HCT116 (cell line): ENCODE measurements at regions not wholly inside any gene's neighbourhood (a gene's known extent, or its start where the extent isn't known, plus 50 kb on each side); places are given as distances from the start of the nearest gene placed in this dataset.

Experiments used
- ATAC-seq: fragments of 200-7000 bp; cut with Tn5 transposase; 2 replicates; pipeline ENCODE4 v1.9.1; 2020; ENCODE audit warnings: mild to moderate bottlenecking, moderate library complexity
- BruUV-seq: library from RNA; stranded (reverse); fragments of 400-500 nt; replicated peaks from 2 replicates; lab custom pipeline; 2021; lab: Mats Ljungman, UMichigan
- CTCF ChIA-PET: fragments of 300-600 bp; sonication (Branson Sonifier 250); formaldehyde crosslinking; loops from one replicate; lab custom pipeline; 2021; ENCODE audit warnings: antibody characterized with exemption; lab: Charles Lee
- POLR2A ChIA-PET: fragments of 300-600, 350-600 bp; sonication (Branson Sonifier 250); formaldehyde crosslinking; loops from one replicate; lab custom pipeline; 2021; ENCODE audit warnings: antibody characterized with exemption; lab: Charles Lee
- RAD21 ChIA-PET, 2 experiments: fragments of 300-600 bp; sonication (Branson Sonifier 250); formaldehyde crosslinking; loops; one replicate each; lab custom pipeline; 2023; ENCODE audit warnings: low total read pairs in 2 of 2; ENCODE audit not compliant: uncharacterized antibody in 2 of 2, unreplicated experiment in 2 of 2, low non-redundant PET in 1 of 2; lab: Charles Lee
- DNase-seq: peaks from one replicate; pipeline ENCODE4 v3.0.0-alpha.2; 2010; ENCODE audit warnings: low read depth, low spot score
- H2AFZ ChIP-seq: fragments of 200-600 bp; shearing (Covaris generic), sonication (generic); 2 replicates; pipeline ENCODE4 v1.6.1; 2017; ENCODE audit warnings: low read depth, mixed run types, mixed read lengths, antibody characterized with exemption, low read length; ENCODE audit not compliant: poor library complexity, severe bottlenecking
- H3K27ac ChIP-seq: 2 replicates; pipeline ENCODE4 v1.5.1; 2012; ENCODE audit warnings: low read depth, low read length
- H3K27me3 ChIP-seq: fragments of 200-600 bp; sonication (generic); 2 replicates; pipeline ENCODE4 v1.6.1; 2016; ENCODE audit warnings: mixed run types, low read length, mixed read lengths; ENCODE audit not compliant: insufficient read depth
- H3K36me3 ChIP-seq, 2 experiments: fragments of 200-500 bp in 1 of 2; fragments of 200-600 bp in 1 of 2; sonication (Bioruptor generic) in 1 of 2; sonication (generic) in 1 of 2; 2 replicates each; pipeline versions ENCODE4 v1.5.1 to v1.6.1; 2014 to 2016; ENCODE audit warnings: low read length in 2 of 2, inconsistent platforms in 1 of 2, mixed read lengths in 1 of 2, mixed run types in 1 of 2; ENCODE audit not compliant: insufficient read depth in 2 of 2, control insufficient read depth in 1 of 2
- H3K4me1 ChIP-seq, 2 experiments: fragments of 200-600 bp in 1 of 2; sonication (generic) in 1 of 2; 2 replicates each; pipeline versions ENCODE4 v1.5.1 to v1.6.1; 2012 to 2017; ENCODE audit warnings: low read length in 2 of 2, inconsistent platforms in 1 of 2, mild to moderate bottlenecking in 1 of 2, mixed read lengths in 1 of 2, mixed run types in 1 of 2, moderate library complexity in 1 of 2; ENCODE audit not compliant: insufficient read depth in 2 of 2, control insufficient read depth in 1 of 2
- H3K4me2 ChIP-seq: fragments of 200-600 bp; sonication (generic); 2 replicates; pipeline ENCODE4 v1.6.1; 2017; ENCODE audit warnings: mixed run types, low read length, mixed read lengths
- H3K4me3 ChIP-seq, 2 experiments: fragments of 200-600 bp in 1 of 2; sonication (generic) in 1 of 2; replicated peaks in 1 of 2; 2 replicates each; pipeline ENCODE4 v1.5.1; 2011 to 2016; ENCODE audit warnings: low read length in 2 of 2, control low read depth in 1 of 2, low read depth in 1 of 2, mild to moderate bottlenecking in 1 of 2, mixed read lengths in 1 of 2, mixed run types in 1 of 2
- H3K79me2 ChIP-seq: fragments of 200-600 bp; sonication (generic); 2 replicates; pipeline ENCODE4 v1.6.1; 2017; ENCODE audit warnings: mild to moderate bottlenecking, mixed run types, low read length, moderate library complexity, mixed read lengths; ENCODE audit not compliant: insufficient read depth
- H3K9ac ChIP-seq: fragments of 200-600 bp; sonication (generic); 2 replicates; pipeline ENCODE4 v1.6.1; 2016; ENCODE audit warnings: low read length, mixed read lengths
- H3K9me2 ChIP-seq: fragments of 200-600 bp; sonication (generic), shearing (Covaris generic); 2 replicates; pipeline ENCODE4 v1.6.1; 2017; ENCODE audit warnings: mixed run types, mild to moderate bottlenecking, moderate library complexity; ENCODE audit not compliant: insufficient read depth
- H3K9me3 ChIP-seq, 2 experiments: fragments of 200-500 bp in 1 of 2; fragments of 200-600 bp in 1 of 2; sonication (Bioruptor generic) in 1 of 2; sonication (generic) in 1 of 2; 2 replicates each; pipeline ENCODE4 v1.6.1; 2014 to 2017; ENCODE audit warnings: low read length in 2 of 2, mixed read lengths in 2 of 2, inconsistent platforms in 1 of 2, low read depth in 1 of 2, mild to moderate bottlenecking in 1 of 2, mixed run types in 1 of 2, moderate library complexity in 1 of 2; ENCODE audit not compliant: control insufficient read depth in 1 of 2, insufficient read depth in 1 of 2
- H4K20me1 ChIP-seq: fragments of 200-600 bp; sonication (generic), shearing (Covaris generic); 2 replicates; pipeline ENCODE4 v1.6.1; 2017; ENCODE audit warnings: mixed run types, mild to moderate bottlenecking, moderate library complexity; ENCODE audit not compliant: insufficient read depth
- ATF3 ChIP-seq: IDR thresholded peaks from 2 replicates; pipeline ENCODE4 v1.6.1; 2012
- CBX3 ChIP-seq: IDR thresholded peaks from 2 replicates; pipeline ENCODE4 v1.6.1; 2012; ENCODE audit warnings: low read depth
- CEBPB ChIP-seq: IDR thresholded peaks from 2 replicates; pipeline ENCODE4 v1.6.1; 2012; ENCODE audit warnings: low read depth
- CTCF ChIP-seq, 3 experiments: fragments of 200-600 bp in 1 of 3; sonication (generic) in 1 of 3; IDR thresholded peaks in 2 of 3; conservative IDR thresholded peaks in 1 of 3; 2 replicates each; pipeline ENCODE4 v1.5.1; 2012 to 2017; ENCODE audit warnings: low read depth in 2 of 3, low read length in 2 of 3, antibody characterized with exemption in 1 of 3, borderline replicate concordance in 1 of 3, control low read depth in 1 of 3, mild to moderate bottlenecking in 1 of 3, mixed read lengths in 1 of 3, mixed run types in 1 of 3, moderate library complexity in 1 of 3; ENCODE audit not compliant: insufficient read depth in 1 of 3
- ELF1 ChIP-seq: IDR thresholded peaks from 2 replicates; pipeline ENCODE4 v1.6.1; 2012; ENCODE audit warnings: low read depth, borderline replicate concordance
- MAX ChIP-seq: IDR thresholded peaks from 2 replicates; pipeline ENCODE4 v1.6.1; 2012
- POLR2A ChIP-seq: IDR thresholded peaks from 2 replicates; pipeline ENCODE4 v1.7.0; 2011; ENCODE audit warnings: borderline replicate concordance; ENCODE audit not compliant: insufficient read depth, insufficient read length; ENCODE audit errors: extremely low read depth
- POLR2AphosphoS5 ChIP-seq: IDR thresholded peaks from 2 replicates; pipeline ENCODE4 v1.6.1; 2011; ENCODE audit warnings: mild to moderate bottlenecking, low read depth, low read length, moderate library complexity
- REST ChIP-seq: IDR thresholded peaks from 2 replicates; pipeline ENCODE4 v1.6.1; 2012; ENCODE audit warnings: low read depth
- SRF ChIP-seq: IDR thresholded peaks from 2 replicates; pipeline ENCODE4 v1.6.1; 2012; ENCODE audit warnings: low read depth
- ZNF274 ChIP-seq: fragments of 200-500 bp; sonication (Bioruptor generic); IDR thresholded peaks from 2 replicates; pipeline ENCODE4 v1.6.1; 2014; ENCODE audit warnings: mild to moderate bottlenecking, low read depth, low read length, inconsistent platforms
- intact Hi-C: fragments of 100-400 bp; cut with micrococcal nuclease; formaldehyde crosslinking; loops from 2 replicates; pipeline ENCODE4 v1.10.0; 2022

- no peak for TF ChIP-seq MAX
These were observed 210.0 kb downstream of the RASSF9 start (continued) for GRCh38 chr12:85626001-85626783.

GRCh38 chr12:85626784-85627171, 209.4 kb downstream of the RASSF9 start:
- no peaks in the 10 kb centered on the region for H3K27me3 ChIP-seq
- TSS peak; percentile 100 for BruUV-seq
- CTCF ChIA-PET = no interaction called here
- no peaks in the 10 kb centered on the region for H4K20me1 ChIP-seq
- no peaks in the 10 kb centered on the region for H3K79me2 ChIP-seq
- intact Hi-C loops = no loop called here
- H3K36me3 ChIP-seq = no peaks in the 10 kb centered on the region
- peak overlapping the region; percentile 55 for H2AFZ ChIP-seq
- ATAC-seq = 0 out of 2 replicates have a peak, but pooled peaks have one; percentile 25
- H3K4me1 ChIP-seq = peaks cover 6 to 21% of the 10 kb centered on the region in 2 experiments; a peak in 2 of 4 replicates
- H3K9me3 ChIP-seq = no peaks in the 10 kb centered on the region
- H3K27ac ChIP-seq = no peak overlapping the region
- POLR2A ChIA-PET = interaction anchor here (1.0 kb wide), 1 partner anchor 9 kb away, joined by 3 read pairs; no protein-coding TSS in a partner anchor
- H3K9me2 ChIP-seq = no peaks in the 10 kb centered on the region
- RAD21 ChIA-PET = no interaction called here
- no peak for DNase-seq
- TF ChIP-seq ELF1 (no peak), POLR2AphosphoS5 (no peak), POLR2A (no peak)
- H3K4me3 ChIP-seq = peak overlapping the region in 1 of 2 experiments; percentile 6; a peak in 1 of 4 replicates
- no peak overlapping the region for H3K9ac ChIP-seq
- H3K4me2 ChIP-seq = peak overlapping the region; percentile 71

GRCh38 chr12:85627584-85627983, 208.6 kb downstream of the RASSF9 start:
- ChIA-PET CTCF (no interaction called here), POLR2A (no interaction called here), RAD21 (no interaction called here)
- ATAC-seq (no peak), DNase-seq (no peak)
- Histone ChIP-seq H3K9ac (no peak overlapping the region), H3K79me2 (no peaks in the 10 kb centered on the region), H3K36me3 (no peaks in the 10 kb centered on the region), H3K4me3 (no peak overlapping the region), H3K4me2 (no peak overlapping the region), H2AFZ (peak overlapping the region; percentile 59), H3K4me1 (peaks cover 6 to 21% of the 10 kb centered on the region in 2 experiments; a peak in 2 of 4 replicates), H3K9me2 (no peaks in the 10 kb centered on the region), H3K9me3 (no peaks in the 10 kb centered on the region), H3K27me3 (no peaks in the 10 kb centered on the region), H4K20me1 (no peaks in the 10 kb centered on the region), H3K27ac (no peak overlapping the region)
- BruUV-seq = no TSS peak
- intact Hi-C loops = no loop called here
- TF ChIP-seq ZNF274 (no peak), CBX3 (no peak), CEBPB (no peak), SRF (no peak), REST (no peak), ELF1 (no peak), POLR2AphosphoS5 (no peak), ATF3 (no peak), CTCF (IDR thresholded peaks at IDR 0.05 in 2 of 3, conservative IDR thresholded peaks at IDR 0.05 in 1 of 3; ENCODE audit: borderline replicate concordance in 1 of 3, insufficient read depth in 1 of 3, low read depth in 2 of 3, low read length in 2 of 3) (no peak)
